HG02678 (cell line): ENCODE measurements at regions not wholly inside any gene's neighbourhood (a gene's known extent, or its start where the extent isn't known, plus 50 kb on each side); places are given as distances from the start of the nearest gene placed in this dataset.

Experiments used
- ATAC-seq: cut with Tn5 transposase; IDR thresholded peaks from one replicate; pipeline ENCODE4 v1.9.1; 2021; ENCODE audit warnings: mild to moderate bottlenecking, moderate library complexity; ENCODE audit not compliant: unreplicated experiment

GRCh38 chr6:43970913-43971775, 156.1 kb downstream of the MRPL14 start:
- ATAC-seq = no peak

- ATAC-seq = no peak
Measured at GRCh38 chr6:43970068-43970912, 157.0 kb downstream of the MRPL14 start.

- no peak for ATAC-seq
Measured at GRCh38 chr6:43969158-43969981, 157.9 kb downstream of the MRPL14 start.

- ATAC-seq = no peak
Measured at GRCh38 chr6:43968110-43968965, 158.9 kb downstream of the MRPL14 start.

GRCh38 chr6:43967719-43968091, 159.5 kb downstream of the MRPL14 start:
- no peak for ATAC-seq

GRCh38 chr6:43966853-43967718, 160.2 kb downstream of the MRPL14 start:
- ATAC-seq = no peak

- ATAC-seq = no peak
Measured at GRCh38 chr6:43966374-43966658, 160.9 kb downstream of the MRPL14 start.

GRCh38 chr6:43965628-43966373, 161.5 kb downstream of the MRPL14 start:
- ATAC-seq = no peak

GRCh38 chr6:43964659-43965570, 162.3 kb downstream of the MRPL14 start:
- no peak for ATAC-seq

- ATAC-seq = no peak
Measured at GRCh38 chr6:43963877-43964658, 163.2 kb downstream of the MRPL14 start.

- no peak for ATAC-seq
Measured at GRCh38 chr6:43963203-43963602, 164.0 kb downstream of the MRPL14 start.

GRCh38 chr6:43962458-43962857, 164.8 kb downstream of the MRPL14 start:
- no peak for ATAC-seq

GRCh38 chr6:43957273-43957672, 170.0 kb downstream of the MRPL14 start:
- ATAC-seq = no peak

GRCh38 chr6:43956478-43956877, 170.8 kb downstream of the MRPL14 start:
- no peak for ATAC-seq

- no peak for ATAC-seq
Measured at GRCh38 chr6:43954311-43955131, 172.7 kb downstream of the MRPL14 start.

- no peak for ATAC-seq
Measured at GRCh38 chr6:43953794-43954310, 173.4 kb downstream of the MRPL14 start.
